GM23338 (cell line): ENCODE measurements at regions not wholly inside any gene's neighbourhood (a gene's known extent, or its start where the extent isn't known, plus 50 kb on each side); places are given as distances from the start of the nearest gene placed in this dataset.
A peak's percentile ranks its signal among the peaks of the same experiment; 100 is the strongest.

Source experiments
- ATAC-seq: fragments of 200-7000 bp; cut with Tn5 transposase; 3 replicates; pipeline ENCODE4 v1.9.1; 2020
- DNase-seq: peaks from one replicate; pipeline ENCODE4 v3.0.0-alpha.2; 2015; ENCODE audit warnings: low spot score
- H2AFZ ChIP-seq: fragments of 200-600 bp; sonication (generic); 2 replicates; pipeline ENCODE4 v1.8.0; 2016; ENCODE audit warnings: antibody characterized with exemption, mild to moderate bottlenecking, moderate library complexity
- H3F3A ChIP-seq: fragments of 200-600 bp; sonication (generic); replicated peaks from 2 replicates; pipeline ENCODE4 v1.8.0; 2017; ENCODE audit warnings: antibody characterized with exemption, mixed run types, low read depth
- H3K27ac ChIP-seq: fragments of 200-600 bp; sonication (generic); 2 replicates; pipeline ENCODE4 v1.6.1; 2016; ENCODE audit warnings: low read depth
- H3K27me3 ChIP-seq: fragments of 200-600 bp; sonication (generic); 2 replicates; pipeline ENCODE4 v1.8.0; 2016; ENCODE audit warnings: mild to moderate bottlenecking, mixed run types, moderate library complexity; ENCODE audit not compliant: insufficient read depth
- H3K36me3 ChIP-seq: fragments of 200-600 bp; sonication (generic); 2 replicates; pipeline ENCODE4 v1.8.0; 2016; ENCODE audit warnings: mild to moderate bottlenecking; ENCODE audit not compliant: insufficient read depth
- H3K4me1 ChIP-seq: fragments of 200-600 bp; sonication (generic); 2 replicates; pipeline ENCODE4 v1.8.0; 2016; ENCODE audit warnings: mild to moderate bottlenecking, moderate library complexity; ENCODE audit not compliant: insufficient read depth
- H3K4me2 ChIP-seq: fragments of 200-600 bp; sonication (generic); 2 replicates; pipeline ENCODE4 v1.7.1; 2017; ENCODE audit warnings: mixed run types
- H3K4me3 ChIP-seq: fragments of 200-600 bp; sonication (generic); 2 replicates; pipeline ENCODE4 v1.6.1; 2016; ENCODE audit warnings: mixed run types
- H3K79me2 ChIP-seq: fragments of 200-600 bp; sonication (generic); replicated peaks from 2 replicates; pipeline ENCODE4 v1.8.0; 2017; ENCODE audit warnings: mild to moderate bottlenecking; ENCODE audit not compliant: insufficient read depth
- H3K9me2 ChIP-seq: fragments of 200-600 bp; sonication (generic); 2 replicates; pipeline ENCODE4 v1.8.0; 2017; ENCODE audit not compliant: insufficient read depth
- H4K20me1 ChIP-seq: fragments of 200-600 bp; sonication (generic); replicated peaks from 2 replicates; pipeline ENCODE4 v1.8.0; 2017; ENCODE audit warnings: mild to moderate bottlenecking; ENCODE audit not compliant: insufficient read depth
- H3K27ac Mint-ChIP-seq: 2 replicates; pipeline ENCODE4 v1.8.0; 2020; ENCODE audit warnings: inconsistent platforms, mild to moderate bottlenecking, moderate library complexity, mixed read lengths
- H3K27me3 Mint-ChIP-seq: 3 replicates; pipeline ENCODE4 v1.8.0; 2022; ENCODE audit warnings: low read depth, mild to moderate bottlenecking, moderate library complexity, mixed read lengths, inconsistent platforms; ENCODE audit not compliant: insufficient read depth, poor library complexity
- H3K36me3 Mint-ChIP-seq: 3 replicates; pipeline ENCODE4 v1.8.0; 2021; ENCODE audit warnings: low read depth, mild to moderate bottlenecking, inconsistent platforms, moderate library complexity, mixed read lengths
- H3K4me1 Mint-ChIP-seq: 3 replicates; pipeline ENCODE4 v1.8.0; 2020; ENCODE audit warnings: mild to moderate bottlenecking, inconsistent platforms, mixed read lengths
- H3K4me3 Mint-ChIP-seq: 3 replicates; pipeline ENCODE4 v1.8.0; 2021; ENCODE audit warnings: moderate library complexity, mild to moderate bottlenecking, inconsistent platforms, mixed read lengths
- H3K9me3 Mint-ChIP-seq: 3 replicates; pipeline ENCODE4 v1.8.0; 2020; ENCODE audit warnings: moderate library complexity, mild to moderate bottlenecking, inconsistent platforms, mixed read lengths
- CREB1 ChIP-seq: fragments of 250-450 bp; sonication (Bioruptor Pico); IDR thresholded peaks from 2 replicates; pipeline ENCODE4 v1.5.0; 2020; ENCODE audit warnings: low read depth, mild to moderate bottlenecking, moderate library complexity
- CTCF ChIP-seq, 2 experiments: fragments of 200-600 bp in 1 of 2; sonication (generic) in 1 of 2; conservative IDR thresholded peaks; 2 replicates each; pipeline versions ENCODE4 v1.5.1 to v1.6.1; 2016 to 2017; ENCODE audit warnings: antibody characterized with exemption in 2 of 2, low read depth in 2 of 2, mild to moderate bottlenecking in 2 of 2, moderate library complexity in 1 of 2
- REST ChIP-seq: IDR thresholded peaks from one replicate; pipeline ENCODE4 v1.6.1; 2018; ENCODE audit warnings: antibody characterized with exemption; ENCODE audit not compliant: unreplicated experiment

- H3K27me3 ChIP-seq, result no peaks in the 10 kb centered on the region
- H3F3A ChIP-seq, result no peaks in the 10 kb centered on the region
- no peaks in the 10 kb centered on the region for H3K79me2 ChIP-seq
- DNase-seq (peak; percentile 8), ATAC-seq (no peak)
- H4K20me1 ChIP-seq, result no peaks in the 10 kb centered on the region
- no peaks in the 10 kb centered on the region for H3K36me3 ChIP-seq
- peaks cover 25% of the 10 kb centered on the region for H3K36me3 Mint-ChIP-seq
- H2AFZ ChIP-seq, result no peak overlapping the region
- H3K4me2 ChIP-seq, result no peak overlapping the region
- H3K4me3 ChIP-seq, result no peak overlapping the region
- TF ChIP-seq CREB1 (CRISPR knock-in tag) (no peak), REST (no peak)
- H3K9me3 Mint-ChIP-seq, result peaks cover 37% of the 10 kb centered on the region
- H3K27me3 Mint-ChIP-seq, result no peaks in the 10 kb centered on the region
- no peaks in the 10 kb centered on the region for H3K4me1 ChIP-seq
- no peak overlapping the region for H3K4me3 Mint-ChIP-seq
- H3K27ac Mint-ChIP-seq, result no peak overlapping the region
- peaks cover 11% of the 10 kb centered on the region; the same call in 1 of the 2 replicates for H3K9me2 ChIP-seq
- no peak overlapping the region for H3K27ac ChIP-seq
- no peaks in the 10 kb centered on the region for H3K4me1 Mint-ChIP-seq
Observed at GRCh38 chr6:146965110-146965689, 239.0 kb upstream of the STXBP5 start.

GRCh38 chr6:146968041-146968760 lies 236.0 kb upstream of the STXBP5 start:
- no peaks in the 10 kb centered on the region for H3K79me2 ChIP-seq
- H3K4me3 Mint-ChIP-seq, result no peak overlapping the region
- H3K4me1 ChIP-seq, result no peaks in the 10 kb centered on the region
- H3K27me3 ChIP-seq, result no peaks in the 10 kb centered on the region
- H3K36me3 Mint-ChIP-seq, result peaks cover 25% of the 10 kb centered on the region
- H3K9me3 Mint-ChIP-seq, result peaks cover 37% of the 10 kb centered on the region
- H3K27ac ChIP-seq, result no peak overlapping the region
- ATAC-seq (no peak), DNase-seq (no peak)
- H3K4me2 ChIP-seq, result no peak overlapping the region
- H4K20me1 ChIP-seq, result no peaks in the 10 kb centered on the region
- H3K4me3 ChIP-seq, result no peak overlapping the region
- H2AFZ ChIP-seq, result no peak overlapping the region
- no peak for TF ChIP-seq CTCF (conservative IDR thresholded peaks at IDR 0.05; ENCODE audit: low read depth in 2 of 2)
- H3K27me3 Mint-ChIP-seq, result no peaks in the 10 kb centered on the region
- no peak overlapping the region for H3K27ac Mint-ChIP-seq
- no peaks in the 10 kb centered on the region for H3K4me1 Mint-ChIP-seq
- H3F3A ChIP-seq, result no peaks in the 10 kb centered on the region
- H3K36me3 ChIP-seq, result no peaks in the 10 kb centered on the region
- H3K9me2 ChIP-seq, result peaks cover 12% of the 10 kb centered on the region
